Stomach (tissue), 4 donors: ENCODE measurements at regions not wholly inside any gene's neighbourhood (a gene's known extent, or its start where the extent isn't known, plus 50 kb on each side); places are given as distances from the start of the nearest gene placed in this dataset.

Source experiments
- EP300 ChIP-seq: sonication (generic); formaldehyde crosslinking; IDR thresholded peaks from one replicate; pipeline ENCODE4 v1.6.1; 2017; ENCODE audit warnings: antibody characterized with exemption
- POLR2A ChIP-seq, 4 donors: fragments of 450-650 bp; IDR thresholded peaks; one replicate each; pipeline ENCODE4 v1.6.1; 2016; ENCODE audit warnings: antibody characterized with exemption in 4 of 4, control low read depth in 2 of 4, mild to moderate bottlenecking in 1 of 4, moderate library complexity in 1 of 4
- POLR2AphosphoS5 ChIP-seq, 3 donors: sonication (generic); formaldehyde crosslinking; IDR thresholded peaks; one replicate each; pipeline ENCODE4 v1.6.1; 2016; ENCODE audit warnings: antibody characterized with exemption in 3 of 3
- TF ChIP-seq, protein P1 (sequence below), 7 experiments: fragments of 450-650 bp in 4 of 7; fragments of 200-600 bp in 3 of 7; sonication (generic) in 3 of 7; IDR thresholded peaks; one replicate each; pipeline ENCODE4 v1.5.1; 2016 to 2019; ENCODE audit warnings: antibody characterized with exemption in 7 of 7, control low read depth in 2 of 7, mild to moderate bottlenecking in 1 of 7

- TF ChIP-seq POLR2A (IDR thresholded peaks at IDR 0.05) (no peak), POLR2AphosphoS5 (IDR thresholded peaks at IDR 0.05) (no peak), EP300 (no peak)
- TF ChIP-seq, protein P1, sequence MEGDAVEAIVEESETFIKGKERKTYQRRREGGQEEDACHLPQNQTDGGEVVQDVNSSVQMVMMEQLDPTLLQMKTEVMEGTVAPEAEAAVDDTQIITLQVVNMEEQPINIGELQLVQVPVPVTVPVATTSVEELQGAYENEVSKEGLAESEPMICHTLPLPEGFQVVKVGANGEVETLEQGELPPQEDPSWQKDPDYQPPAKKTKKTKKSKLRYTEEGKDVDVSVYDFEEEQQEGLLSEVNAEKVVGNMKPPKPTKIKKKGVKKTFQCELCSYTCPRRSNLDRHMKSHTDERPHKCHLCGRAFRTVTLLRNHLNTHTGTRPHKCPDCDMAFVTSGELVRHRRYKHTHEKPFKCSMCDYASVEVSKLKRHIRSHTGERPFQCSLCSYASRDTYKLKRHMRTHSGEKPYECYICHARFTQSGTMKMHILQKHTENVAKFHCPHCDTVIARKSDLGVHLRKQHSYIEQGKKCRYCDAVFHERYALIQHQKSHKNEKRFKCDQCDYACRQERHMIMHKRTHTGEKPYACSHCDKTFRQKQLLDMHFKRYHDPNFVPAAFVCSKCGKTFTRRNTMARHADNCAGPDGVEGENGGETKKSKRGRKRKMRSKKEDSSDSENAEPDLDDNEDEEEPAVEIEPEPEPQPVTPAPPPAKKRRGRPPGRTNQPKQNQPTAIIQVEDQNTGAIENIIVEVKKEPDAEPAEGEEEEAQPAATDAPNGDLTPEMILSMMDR (IDR thresholded peaks at IDR 0.05) = no peak
These were observed 150.3 kb downstream of the SLITRK5 start for GRCh38 chr13:87821512-87821911.
